ENCODE measurements at regions not wholly inside any gene's neighbourhood (a gene's known extent, or its start where the extent isn't known, plus 50 kb on each side); places are given as distances from the start of the nearest gene placed in this dataset.

DNA sequence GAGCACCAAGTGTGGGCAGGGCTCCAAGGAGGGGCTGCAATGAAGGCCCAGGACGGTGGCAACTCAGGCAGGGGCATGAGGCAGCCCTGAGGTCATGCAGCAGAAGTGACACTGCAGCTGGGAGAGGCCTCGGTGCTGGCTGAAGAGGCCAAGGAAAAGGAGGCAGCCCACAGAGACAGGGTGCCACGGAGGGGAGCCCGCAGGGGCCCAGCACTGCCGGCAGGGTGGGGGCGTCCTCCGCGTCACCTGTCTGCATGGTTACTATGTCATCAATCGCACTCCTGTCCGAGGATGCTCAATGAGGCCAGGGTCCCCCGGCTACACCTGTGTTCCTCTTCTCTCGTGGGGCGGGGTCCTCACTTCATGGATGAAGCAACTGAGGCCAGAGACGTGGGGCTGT lies 123.1 kb downstream of the TUBA3C start:
- TF ChIP-seq EZH2 (IDR thresholded peaks at IDR 0.05): no peak
- no peak for TF ChIP-seq POLR2AphosphoS5 (IDR thresholded peaks at IDR 0.05; ENCODE audit: borderline replicate concordance, low read depth, low read length)

Measured in SK-N-MC (cell line).